ENCODE measurements at regions not wholly inside any gene's neighbourhood (a gene's known extent, or its start where the extent isn't known, plus 50 kb on each side); places are given as distances from the start of the nearest gene placed in this dataset.

GRCh38 chr12:115609347-115609746 lies 668.1 kb downstream of the MED13L start:
- TF ChIP-seq EZH2 (IDR thresholded peaks at IDR 0.05; ENCODE audit: low read depth, low read length, severe bottlenecking) = no peak
- TF ChIP-seq USF2 (IDR thresholded peaks at IDR 0.05; ENCODE audit: low read length) = no peak
- no peak for TF ChIP-seq EP300 (IDR thresholded peaks at IDR 0.05; ENCODE audit: borderline replicate concordance in 1 of 2, low read depth in 2 of 2, low read length in 2 of 2)
- TF ChIP-seq MAFK (IDR thresholded peaks at IDR 0.05; ENCODE audit: low read depth, low read length) = no peak
- TF ChIP-seq, protein P1, sequence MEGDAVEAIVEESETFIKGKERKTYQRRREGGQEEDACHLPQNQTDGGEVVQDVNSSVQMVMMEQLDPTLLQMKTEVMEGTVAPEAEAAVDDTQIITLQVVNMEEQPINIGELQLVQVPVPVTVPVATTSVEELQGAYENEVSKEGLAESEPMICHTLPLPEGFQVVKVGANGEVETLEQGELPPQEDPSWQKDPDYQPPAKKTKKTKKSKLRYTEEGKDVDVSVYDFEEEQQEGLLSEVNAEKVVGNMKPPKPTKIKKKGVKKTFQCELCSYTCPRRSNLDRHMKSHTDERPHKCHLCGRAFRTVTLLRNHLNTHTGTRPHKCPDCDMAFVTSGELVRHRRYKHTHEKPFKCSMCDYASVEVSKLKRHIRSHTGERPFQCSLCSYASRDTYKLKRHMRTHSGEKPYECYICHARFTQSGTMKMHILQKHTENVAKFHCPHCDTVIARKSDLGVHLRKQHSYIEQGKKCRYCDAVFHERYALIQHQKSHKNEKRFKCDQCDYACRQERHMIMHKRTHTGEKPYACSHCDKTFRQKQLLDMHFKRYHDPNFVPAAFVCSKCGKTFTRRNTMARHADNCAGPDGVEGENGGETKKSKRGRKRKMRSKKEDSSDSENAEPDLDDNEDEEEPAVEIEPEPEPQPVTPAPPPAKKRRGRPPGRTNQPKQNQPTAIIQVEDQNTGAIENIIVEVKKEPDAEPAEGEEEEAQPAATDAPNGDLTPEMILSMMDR (IDR thresholded peaks at IDR 0.05; ENCODE audit: control extremely low read depth in 1 of 3, insufficient read depth in 1 of 3, low read depth in 1 of 3, low read length in 3 of 3) = no peak

Measured in H1 (cell line).